Activated B cell treated with CpG ODN at 0.5 μM for 24 hours (primary cell): ENCODE measurements at regions not wholly inside any gene's neighbourhood (a gene's known extent, or its start where the extent isn't known, plus 50 kb on each side); places are given as distances from the start of the nearest gene placed in this dataset.

Experiments
- ATAC-seq: fragments of 200-7000 bp; cut with Tn5 transposase; one replicate; pipeline ENCODE4 v1.10.0; 2021; ENCODE audit warnings: low read depth, mild to moderate bottlenecking, moderate library complexity
- CTCF ChIA-PET: fragments of 350-600 bp; sonication (Branson Sonifier 250); formaldehyde crosslinking; loops from one replicate; lab custom pipeline; 2021; ENCODE audit warnings: antibody characterized with exemption; lab: Charles Lee
- POLR2A ChIA-PET: fragments of 350-600 bp; sonication (Branson Sonifier 250); formaldehyde crosslinking; loops from one replicate; lab custom pipeline; 2021; ENCODE audit warnings: antibody characterized with exemption; lab: Charles Lee
- DNase-seq: peaks from one replicate; pipeline ENCODE4 v3.0.0; 2022
- H3K27ac Mint-ChIP-seq: one replicate; pipeline ENCODE4 v1.8.0; 2020; ENCODE audit warnings: mixed read lengths
- H3K27me3 Mint-ChIP-seq: one replicate; pipeline ENCODE4 v1.8.0; 2021; ENCODE audit warnings: mixed read lengths
- H3K36me3 Mint-ChIP-seq: one replicate; pipeline ENCODE4 v1.8.0; 2021; ENCODE audit warnings: low read depth, mixed read lengths
- H3K4me1 Mint-ChIP-seq: one replicate; pipeline ENCODE4 v1.8.0; 2021; ENCODE audit warnings: mixed read lengths
- H3K4me3 Mint-ChIP-seq: one replicate; pipeline ENCODE4 v1.8.0; 2020; ENCODE audit warnings: mild to moderate bottlenecking, mixed read lengths
- H3K9me3 Mint-ChIP-seq: one replicate; pipeline ENCODE4 v1.8.0; 2020; ENCODE audit warnings: mixed read lengths
- CTCF ChIP-seq: fragments of 200-600 bp; IDR thresholded peaks from one replicate; pipeline ENCODE4 v1.8.0; 2022; ENCODE audit warnings: antibody characterized with exemption, mild to moderate bottlenecking
- intact Hi-C: fragments of 100-400 bp; cut with micrococcal nuclease; formaldehyde crosslinking; loops from one replicate; pipeline ENCODE4 v1.15.1; 2024

- intact Hi-C loops: no loop called here
- H3K27ac Mint-ChIP-seq: no peak overlapping the region
- no peak for DNase-seq
- CTCF ChIA-PET: no interaction called here
- POLR2A ChIA-PET: no interaction called here
- H3K36me3 Mint-ChIP-seq: no peaks in the 10 kb centered on the region
- H3K27me3 Mint-ChIP-seq: no peaks in the 10 kb centered on the region
- no peak overlapping the region for H3K4me3 Mint-ChIP-seq
- no peak for ATAC-seq
- peaks cover 2% of the 10 kb centered on the region for H3K9me3 Mint-ChIP-seq
- TF ChIP-seq CTCF: no peak
- no peaks in the 10 kb centered on the region for H3K4me1 Mint-ChIP-seq
Observed at GRCh38 chr6:10205892-10206291, 209.0 kb downstream of the TFAP2A start.

GRCh38 chr6:10205120-10205519 is 209.8 kb downstream of the TFAP2A start:
- Mint-ChIP-seq H3K9me3 (peaks cover 6% of the 10 kb centered on the region), H3K36me3 (no peaks in the 10 kb centered on the region), H3K4me1 (no peaks in the 10 kb centered on the region), H3K27me3 (no peaks in the 10 kb centered on the region), H3K4me3 (no peak overlapping the region), H3K27ac (no peak overlapping the region)
- ATAC-seq (no peak), DNase-seq (no peak)
- POLR2A ChIA-PET: no interaction called here
- TF ChIP-seq CTCF: no peak
- CTCF ChIA-PET: no interaction called here
- intact Hi-C loops: no loop called here

- no peak overlapping the region for H3K27ac Mint-ChIP-seq
- peaks cover 6% of the 10 kb centered on the region for H3K9me3 Mint-ChIP-seq
- TF ChIP-seq CTCF: no peak
- intact Hi-C loops: no loop called here
- DNase-seq: no peak
- ChIA-PET CTCF (no interaction called here), POLR2A (no interaction called here)
- no peak overlapping the region for H3K4me3 Mint-ChIP-seq
- H3K36me3 Mint-ChIP-seq: no peaks in the 10 kb centered on the region
- ATAC-seq: no peak
- H3K4me1 Mint-ChIP-seq: no peaks in the 10 kb centered on the region
- no peaks in the 10 kb centered on the region for H3K27me3 Mint-ChIP-seq
Observed at GRCh38 chr6:10203651-10204050, 211.2 kb downstream of the TFAP2A start.

GRCh38 chr6:10202581-10202980 is 212.3 kb downstream of the TFAP2A start:
- DNase-seq (no peak), ATAC-seq (no peak)
- ChIA-PET POLR2A (no interaction called here), CTCF (no interaction called here)
- Mint-ChIP-seq H3K4me1 (no peaks in the 10 kb centered on the region), H3K9me3 (peaks cover 6% of the 10 kb centered on the region), H3K27me3 (no peaks in the 10 kb centered on the region), H3K36me3 (no peaks in the 10 kb centered on the region), H3K4me3 (no peak overlapping the region), H3K27ac (no peak overlapping the region)
- TF ChIP-seq CTCF: no peak
- intact Hi-C loops: no loop called here

GRCh38 chr6:10201606-10202510 is 213.0 kb downstream of the TFAP2A start:
- no peaks in the 10 kb centered on the region for H3K27me3 Mint-ChIP-seq
- no peaks in the 10 kb centered on the region for H3K36me3 Mint-ChIP-seq
- H3K9me3 Mint-ChIP-seq: peaks cover 6% of the 10 kb centered on the region
- intact Hi-C loops: no loop called here
- no peak for TF ChIP-seq CTCF
- ChIA-PET POLR2A (no interaction called here), CTCF (no interaction called here)
- no peaks in the 10 kb centered on the region for H3K4me1 Mint-ChIP-seq
- DNase-seq (no peak), ATAC-seq (no peak)
- no peak overlapping the region for H3K4me3 Mint-ChIP-seq
- no peak overlapping the region for H3K27ac Mint-ChIP-seq
